ENCODE measurements at regions not wholly inside any gene's neighbourhood (a gene's known extent, or its start where the extent isn't known, plus 50 kb on each side); places are given as distances from the start of the nearest gene placed in this dataset.

DNA sequence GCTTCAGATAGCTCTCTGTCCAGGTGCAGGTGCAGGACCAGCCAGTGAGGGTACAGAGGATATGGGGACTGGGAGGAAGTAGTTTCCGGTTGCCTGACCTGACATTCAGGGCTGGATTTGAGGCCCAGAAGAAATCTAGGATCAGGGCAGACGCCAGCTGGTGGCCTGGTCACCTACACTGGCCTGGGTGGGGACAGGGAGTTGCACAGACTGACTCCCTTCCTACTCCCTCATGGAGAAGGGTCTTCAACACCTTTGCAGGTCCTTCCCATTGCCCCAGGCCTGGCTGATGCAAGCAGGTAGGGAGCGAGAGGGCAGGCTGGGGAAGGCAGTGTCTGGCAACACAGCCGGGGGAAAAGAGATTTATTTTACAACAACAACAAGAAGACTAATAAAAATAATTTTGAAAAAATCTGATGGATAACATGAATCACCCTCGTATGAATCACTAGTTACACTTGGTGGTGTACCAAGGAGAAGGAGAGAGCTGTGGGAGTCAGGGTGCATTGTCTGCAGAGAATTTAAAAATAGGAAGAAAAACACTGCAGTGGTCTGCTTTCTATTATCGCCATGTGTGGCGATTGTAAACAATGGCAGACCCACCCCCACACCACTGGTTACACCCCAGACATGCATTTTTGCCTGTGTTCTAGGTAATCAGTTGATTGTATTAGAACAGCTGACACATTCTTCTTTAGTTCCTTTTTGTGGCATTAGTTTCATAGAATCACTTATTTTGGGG, 62.3 kb upstream of the SNX9 start:
- ChIA-PET POLR2A (interaction anchor here (0.5 kb wide), 1 partner anchor 233 kb away, joined by 11 read pairs; no protein-coding TSS in a partner anchor), CTCF (interaction anchor here (1.0 to 5.8 kb wide), 6 partner anchors 47 to 446 kb away, joined by 3 to 30 read pairs (median 6); no protein-coding TSS in a partner anchor)
- no peaks in the 10 kb centered on the region for H3K36me3 ChIP-seq (ENCODE audit: control insufficient read depth, insufficient read depth, low read length)
- no peak overlapping the region for H3K4me3 ChIP-seq (ENCODE audit: low read depth, low read length)
- TF ChIP-seq, protein P1, sequence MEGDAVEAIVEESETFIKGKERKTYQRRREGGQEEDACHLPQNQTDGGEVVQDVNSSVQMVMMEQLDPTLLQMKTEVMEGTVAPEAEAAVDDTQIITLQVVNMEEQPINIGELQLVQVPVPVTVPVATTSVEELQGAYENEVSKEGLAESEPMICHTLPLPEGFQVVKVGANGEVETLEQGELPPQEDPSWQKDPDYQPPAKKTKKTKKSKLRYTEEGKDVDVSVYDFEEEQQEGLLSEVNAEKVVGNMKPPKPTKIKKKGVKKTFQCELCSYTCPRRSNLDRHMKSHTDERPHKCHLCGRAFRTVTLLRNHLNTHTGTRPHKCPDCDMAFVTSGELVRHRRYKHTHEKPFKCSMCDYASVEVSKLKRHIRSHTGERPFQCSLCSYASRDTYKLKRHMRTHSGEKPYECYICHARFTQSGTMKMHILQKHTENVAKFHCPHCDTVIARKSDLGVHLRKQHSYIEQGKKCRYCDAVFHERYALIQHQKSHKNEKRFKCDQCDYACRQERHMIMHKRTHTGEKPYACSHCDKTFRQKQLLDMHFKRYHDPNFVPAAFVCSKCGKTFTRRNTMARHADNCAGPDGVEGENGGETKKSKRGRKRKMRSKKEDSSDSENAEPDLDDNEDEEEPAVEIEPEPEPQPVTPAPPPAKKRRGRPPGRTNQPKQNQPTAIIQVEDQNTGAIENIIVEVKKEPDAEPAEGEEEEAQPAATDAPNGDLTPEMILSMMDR (IDR thresholded peaks at IDR 0.05; ENCODE audit: insufficient read depth, low read depth, low read length): no peak
- no peaks in the 10 kb centered on the region for H3K27me3 ChIP-seq (ENCODE audit: control insufficient read depth, insufficient read depth, low read length)
- peak; percentile 95 for DNase-seq (ENCODE audit: low read depth)

DNA sequence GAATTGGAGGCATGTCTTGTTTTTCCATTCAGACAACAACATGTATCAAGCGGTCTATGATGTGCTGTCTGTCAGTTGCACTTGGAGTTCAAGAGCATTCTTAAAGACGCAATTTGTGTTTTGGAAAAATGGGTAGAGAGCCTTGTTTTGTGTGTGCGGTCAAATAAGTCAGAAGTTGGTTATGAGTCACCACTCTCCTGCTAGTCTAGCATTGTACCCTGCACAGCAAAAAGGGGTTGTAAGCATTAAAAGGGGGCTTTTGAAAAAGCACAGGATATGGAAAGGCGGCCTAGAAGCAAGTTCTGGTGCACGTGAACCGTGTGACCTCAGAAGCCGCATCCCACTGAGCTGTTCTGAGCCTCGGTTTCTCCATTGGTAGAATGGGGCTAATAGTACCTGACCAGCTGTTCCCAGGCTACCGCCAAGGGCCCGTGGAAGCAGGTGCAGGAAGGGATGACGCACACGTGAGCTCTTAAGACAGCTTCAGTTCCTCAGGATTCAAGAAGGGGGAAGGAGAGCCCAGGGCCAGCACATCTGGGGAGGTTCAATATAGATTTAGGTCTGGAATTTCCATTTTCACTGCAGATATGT, 61.6 kb upstream of the SNX9 start:
- Histone ChIP-seq H3K4me3 (ENCODE audit: low read depth, low read length) (no peak overlapping the region), H3K27me3 (ENCODE audit: control insufficient read depth, insufficient read depth, low read length) (no peaks in the 10 kb centered on the region), H3K36me3 (ENCODE audit: control insufficient read depth, insufficient read depth, low read length) (no peaks in the 10 kb centered on the region)
- no peak for DNase-seq (ENCODE audit: low read depth)
- TF ChIP-seq, protein P1 (IDR thresholded peaks at IDR 0.05; ENCODE audit: insufficient read depth, low read depth, low read length): no peak
- POLR2A ChIA-PET: interaction anchor here (0.5 kb wide), 1 partner anchor 232 kb away, joined by 11 read pairs; no protein-coding TSS in a partner anchor
- CTCF ChIA-PET: interaction anchor here (1.4 to 5.8 kb wide), 3 partner anchors 48 to 447 kb away, joined by 3 to 30 read pairs (median 10); no protein-coding TSS in a partner anchor

DNA sequence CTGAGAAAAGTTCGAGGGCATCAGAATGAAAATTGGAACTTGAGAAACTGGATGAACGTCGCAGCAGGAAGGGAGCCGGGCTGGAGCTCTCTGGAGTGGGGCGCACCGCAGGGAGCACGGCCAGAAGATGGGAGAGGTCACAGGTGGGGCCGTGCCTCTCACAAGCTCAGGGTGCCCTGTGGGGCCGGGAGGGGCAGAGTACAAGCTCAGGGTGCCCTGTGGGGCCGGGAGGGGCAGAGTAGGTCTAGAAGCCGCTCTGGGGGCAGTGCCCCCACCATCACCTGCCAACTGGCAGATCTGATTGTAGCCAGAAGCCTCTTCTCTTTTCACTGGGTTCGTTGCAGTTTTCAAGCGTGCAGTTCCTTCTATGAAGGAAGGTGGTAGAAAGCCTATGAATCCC, 61.1 kb upstream of the SNX9 start:
- CTCF ChIA-PET: interaction anchor here (2.9 to 5.8 kb wide), 2 partner anchors 48 to 112 kb away, joined by 10 to 30 read pairs; no protein-coding TSS in a partner anchor
- TF ChIP-seq, protein P1 (IDR thresholded peaks at IDR 0.05; ENCODE audit: insufficient read depth, low read depth, low read length): no peak
- POLR2A ChIA-PET: no interaction called here
- DNase-seq (ENCODE audit: low read depth): no peak
- Histone ChIP-seq H3K4me3 (ENCODE audit: low read depth, low read length) (no peak overlapping the region), H3K36me3 (ENCODE audit: control insufficient read depth, insufficient read depth, low read length) (no peaks in the 10 kb centered on the region), H3K27me3 (ENCODE audit: control insufficient read depth, insufficient read depth, low read length) (no peaks in the 10 kb centered on the region)

DNA sequence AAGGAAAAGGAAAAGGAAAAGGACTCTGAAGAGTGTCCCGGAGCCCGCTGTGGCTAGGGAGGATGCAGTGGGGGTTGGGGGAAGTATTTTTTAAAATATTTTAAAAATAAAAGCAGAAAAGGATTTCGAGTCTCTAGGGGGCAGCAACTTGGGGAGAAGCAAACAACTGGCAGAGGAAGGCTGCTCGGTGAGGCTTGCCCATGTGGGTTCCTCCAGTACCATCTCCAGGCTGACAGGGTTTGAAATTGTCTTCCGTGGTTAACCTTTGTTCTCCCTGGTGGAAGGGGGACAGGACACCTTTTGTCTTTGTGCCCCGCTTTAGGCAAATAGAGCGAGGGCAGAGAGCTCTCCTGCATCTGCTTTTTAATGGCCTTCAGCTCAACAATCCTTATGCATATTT, 60.4 kb upstream of the SNX9 start:
- TF ChIP-seq, protein P1 (IDR thresholded peaks at IDR 0.05; ENCODE audit: insufficient read depth, low read depth, low read length): 0 out of 2 replicates have a peak, but pooled peaks have one; percentile 6
- DNase-seq (ENCODE audit: low read depth): no peak
- no peak overlapping the region for H3K4me3 ChIP-seq (ENCODE audit: low read depth, low read length)
- CTCF ChIA-PET: interaction anchor here (0.5 to 5.8 kb wide), 5 partner anchors 41 to 324 kb away, joined by 3 to 30 read pairs (median 6); no protein-coding TSS in a partner anchor
- H3K36me3 ChIP-seq (ENCODE audit: control insufficient read depth, insufficient read depth, low read length): no peaks in the 10 kb centered on the region
- POLR2A ChIA-PET: no interaction called here
- H3K27me3 ChIP-seq (ENCODE audit: control insufficient read depth, insufficient read depth, low read length): no peaks in the 10 kb centered on the region

All from BJ (cell line).